HG03571 (cell line): ENCODE measurements at regions not wholly inside any gene's neighbourhood (a gene's known extent, or its start where the extent isn't known, plus 50 kb on each side); places are given as distances from the start of the nearest gene placed in this dataset.

ENCODE experiments used
- ATAC-seq: cut with Tn5 transposase; IDR thresholded peaks from one replicate; pipeline ENCODE4 v1.9.1; 2021; ENCODE audit not compliant: unreplicated experiment

GRCh38 chr11:37571246-37571645 is 973.2 kb upstream of the RAG2 start:
- no peak for ATAC-seq

- no peak for ATAC-seq
Measured at GRCh38 chr11:37560991-37561390, 963.0 kb upstream of the RAG2 start.

- ATAC-seq, result no peak
Measured at GRCh38 chr11:37560346-37560745, 962.3 kb upstream of the RAG2 start.

GRCh38 chr11:37558619-37559210 is 960.7 kb upstream of the RAG2 start:
- ATAC-seq, result no peak

GRCh38 chr11:37557990-37558389 is 960.0 kb upstream of the RAG2 start:
- no peak for ATAC-seq

GRCh38 chr11:37552284-37552683 is 954.2 kb upstream of the RAG2 start:
- no peak for ATAC-seq

GRCh38 chr11:37544491-37544890 is 946.5 kb upstream of the RAG2 start:
- no peak for ATAC-seq

GRCh38 chr11:37533830-37534229 is 935.8 kb upstream of the RAG2 start:
- no peak for ATAC-seq

- ATAC-seq, result no peak
Measured at GRCh38 chr11:37533087-37533486, 935.1 kb upstream of the RAG2 start.

- no peak for ATAC-seq
Measured at GRCh38 chr11:37532271-37532670, 934.2 kb upstream of the RAG2 start.

GRCh38 chr11:37527545-37527944 is 929.5 kb upstream of the RAG2 start:
- no peak for ATAC-seq

- ATAC-seq, result no peak
Measured at GRCh38 chr11:37525336-37525735, 927.3 kb upstream of the RAG2 start.

- no peak for ATAC-seq
Measured at GRCh38 chr11:37519781-37520180, 921.7 kb upstream of the RAG2 start.

GRCh38 chr11:37512156-37512780 is 914.2 kb upstream of the RAG2 start:
- no peak for ATAC-seq

GRCh38 chr11:37511425-37511933 is 913.4 kb upstream of the RAG2 start:
- no peak for ATAC-seq

GRCh38 chr11:37509506-37509905 is 911.5 kb upstream of the RAG2 start:
- ATAC-seq, result no peak

- ATAC-seq, result no peak
Measured at GRCh38 chr11:37506531-37506930, 908.5 kb upstream of the RAG2 start.

- ATAC-seq, result no peak
Measured at GRCh38 chr11:37505406-37505805, 907.4 kb upstream of the RAG2 start.

GRCh38 chr11:37504921-37505320 is 906.9 kb upstream of the RAG2 start:
- ATAC-seq, result no peak

GRCh38 chr11:37504060-37504611 is 906.1 kb upstream of the RAG2 start:
- peak; percentile 92 for ATAC-seq

GRCh38 chr11:37503411-37504059 is 905.5 kb upstream of the RAG2 start:
- ATAC-seq, result peak; percentile 54

GRCh38 chr11:37502202-37502601 is 904.2 kb upstream of the RAG2 start:
- ATAC-seq, result no peak
